ENCODE measurements at regions not wholly inside any gene's neighbourhood (a gene's known extent, or its start where the extent isn't known, plus 50 kb on each side); places are given as distances from the start of the nearest gene placed in this dataset.

DNA sequence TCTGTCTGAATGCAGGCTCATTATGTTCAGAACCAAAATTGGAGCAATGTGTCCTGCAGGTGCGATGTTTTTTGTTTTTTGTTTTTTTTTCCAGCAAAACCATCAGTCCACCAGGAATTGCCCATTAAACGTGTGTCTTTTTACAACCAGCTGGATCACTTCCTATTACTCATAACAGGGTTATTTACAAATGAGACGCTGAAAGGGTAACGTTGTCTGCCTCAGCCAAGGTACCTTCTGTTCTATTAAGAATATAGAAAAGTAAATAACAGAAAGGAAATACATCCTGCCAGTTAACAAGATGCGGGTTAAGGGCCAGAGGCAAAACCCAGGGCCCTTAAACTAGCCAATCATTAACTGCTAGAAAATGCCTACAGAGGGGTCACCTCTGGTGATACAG, 590.4 kb downstream of the TBC1D4 start:
- no peak for DNase-seq (ENCODE audit: low spot score)

DNA sequence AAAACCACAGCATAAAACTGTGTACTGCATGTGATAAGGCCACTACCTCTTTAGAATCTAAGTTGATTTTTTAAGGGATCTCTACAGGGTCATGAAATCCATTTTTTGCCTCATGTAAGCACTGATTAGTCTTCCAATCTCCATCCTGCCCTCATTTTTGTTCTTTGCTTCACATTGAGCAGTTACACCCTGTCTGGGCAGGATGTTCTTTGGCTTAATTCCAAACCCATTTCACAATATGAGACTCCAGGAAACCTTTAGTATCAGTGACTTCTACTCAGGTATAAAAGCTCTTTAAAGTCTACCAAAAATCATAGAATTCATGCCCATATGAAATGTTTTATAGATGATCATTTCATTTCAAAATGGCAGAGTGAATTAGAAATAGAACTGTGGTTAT, 592.6 kb downstream of the TBC1D4 start:
- no peak for DNase-seq (ENCODE audit: low spot score)

DNA sequence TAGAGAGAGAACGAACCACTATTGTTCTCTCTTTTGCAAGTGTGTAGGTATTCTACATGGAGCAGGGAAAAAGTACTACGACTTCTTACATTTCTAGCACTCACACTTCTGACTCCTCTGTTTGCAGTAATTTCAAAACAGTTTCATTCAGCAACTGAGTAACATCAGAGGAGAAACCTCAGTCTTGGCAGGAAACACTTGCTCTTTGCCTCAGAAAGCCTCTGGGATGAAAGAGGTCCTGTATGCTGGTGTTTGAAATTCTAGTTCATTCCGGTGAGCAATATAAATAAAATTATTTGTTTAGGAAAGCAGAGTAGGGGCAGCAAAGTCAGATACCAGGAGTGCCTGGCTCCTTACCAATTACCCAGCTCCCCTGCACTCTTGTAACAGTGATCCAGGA, 595.5 kb downstream of the TBC1D4 start:
- no peak for DNase-seq (ENCODE audit: low spot score)

DNA sequence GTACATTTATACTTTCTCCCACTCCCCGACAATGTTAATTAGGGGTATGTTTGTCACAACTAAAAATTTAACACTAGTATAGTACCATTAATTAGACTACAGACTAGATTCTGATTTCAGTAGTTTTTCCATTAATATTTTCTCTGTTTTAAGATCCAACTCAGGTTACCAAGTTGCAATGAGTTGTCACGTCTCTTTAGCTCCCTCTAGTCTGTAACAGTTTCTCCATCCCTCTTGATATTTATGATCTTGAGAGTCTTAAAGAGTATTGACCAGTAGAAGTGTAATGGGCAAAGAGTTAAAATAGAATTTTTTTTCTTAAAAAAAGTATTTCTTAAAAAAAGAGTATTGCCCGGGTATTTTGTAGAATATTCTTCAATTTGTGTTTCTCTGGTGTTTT, 598.1 kb downstream of the TBC1D4 start:
- DNase-seq (ENCODE audit: low spot score): no peak

DNA sequence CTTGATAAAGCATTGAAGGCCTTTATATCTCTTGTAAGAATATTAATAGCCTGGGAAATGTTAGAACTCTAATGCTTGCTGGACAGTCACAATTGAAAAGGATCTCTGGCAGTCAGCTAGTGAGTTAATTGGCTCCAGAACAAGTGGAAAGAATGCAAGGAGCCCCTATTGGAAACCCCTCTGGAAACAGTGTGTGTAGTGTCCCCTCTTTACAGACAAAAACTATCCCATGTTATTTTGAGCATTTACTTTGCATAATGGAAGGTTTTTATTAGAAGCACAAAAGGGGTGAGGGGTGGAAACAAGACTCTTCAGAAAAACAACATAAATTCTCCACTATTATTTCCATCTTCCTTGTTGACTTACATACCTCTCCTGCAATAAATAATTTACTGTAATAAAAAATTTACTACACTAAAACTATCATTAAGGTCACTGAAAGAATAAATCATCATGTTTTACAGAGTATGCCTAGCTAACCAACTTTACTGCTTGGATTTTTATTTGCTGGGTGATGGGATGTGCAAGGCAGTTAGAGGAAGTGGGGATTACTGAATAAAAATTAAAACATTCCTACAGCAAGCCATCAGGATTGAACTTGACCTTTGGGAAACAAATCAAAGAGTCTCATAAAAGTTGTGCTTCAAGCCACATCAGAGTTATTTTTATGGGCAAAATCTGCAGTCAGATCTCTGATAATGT, 610.4 kb downstream of the TBC1D4 start:
- no peak for DNase-seq (ENCODE audit: low spot score)

DNA sequence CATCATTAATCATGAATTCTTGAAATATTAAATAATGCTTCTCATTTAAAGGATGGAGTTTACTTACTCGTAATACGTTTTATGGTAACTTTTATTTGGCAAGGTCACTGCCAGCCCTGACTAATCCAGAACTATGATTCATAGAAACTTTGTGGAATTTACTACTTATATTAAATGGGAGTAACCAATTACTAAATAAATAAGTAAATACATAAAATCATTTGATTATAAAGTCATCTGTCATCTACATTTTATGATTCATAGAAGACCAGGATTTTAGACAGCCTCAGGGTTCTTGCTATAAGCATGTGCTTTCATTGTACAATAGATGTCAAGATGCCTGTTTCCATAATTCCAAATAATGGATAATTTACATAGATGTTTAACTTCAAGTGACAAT, 611.1 kb downstream of the TBC1D4 start:
- no peak for DNase-seq (ENCODE audit: low spot score)

DNA sequence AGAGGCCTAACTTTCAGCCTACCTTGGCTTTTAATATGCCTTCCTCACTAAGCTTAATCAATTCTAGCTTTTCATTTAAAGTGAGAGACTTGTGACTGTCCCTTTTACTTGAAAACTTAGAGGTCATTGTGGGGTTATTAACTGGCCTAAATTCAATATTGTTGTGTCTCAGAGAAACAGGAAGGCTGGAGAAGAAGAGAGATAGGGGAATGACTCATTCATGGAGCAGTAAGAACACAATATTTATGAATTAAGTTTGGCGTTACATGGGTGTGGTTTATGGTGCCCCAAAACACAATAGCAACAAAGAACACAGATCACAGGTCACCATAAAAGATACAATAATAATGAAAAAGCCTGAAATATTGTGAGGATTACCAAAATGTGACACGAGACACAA, 612.1 kb downstream of the TBC1D4 start:
- no peak for DNase-seq (ENCODE audit: low spot score)

DNA sequence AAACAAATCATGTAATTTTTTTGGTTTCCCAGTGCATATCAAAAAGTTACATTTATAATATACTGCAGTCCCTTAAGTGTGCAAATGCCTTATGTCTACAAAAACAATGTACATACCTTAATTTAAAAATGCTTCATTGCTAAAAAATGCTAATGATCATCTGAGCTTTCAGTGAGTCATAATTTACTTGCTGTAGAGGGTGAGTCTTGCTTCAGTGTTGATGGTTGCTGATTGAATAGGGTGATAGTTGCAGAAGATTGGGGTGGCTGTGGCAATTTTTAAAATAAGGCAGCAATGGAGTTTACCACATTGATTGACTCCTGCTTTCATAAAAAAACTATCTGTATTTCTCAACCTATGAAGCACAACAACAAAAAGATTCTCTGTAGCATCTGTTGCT, 613.9 kb downstream of the TBC1D4 start:
- DNase-seq (ENCODE audit: low spot score): no peak

DNA sequence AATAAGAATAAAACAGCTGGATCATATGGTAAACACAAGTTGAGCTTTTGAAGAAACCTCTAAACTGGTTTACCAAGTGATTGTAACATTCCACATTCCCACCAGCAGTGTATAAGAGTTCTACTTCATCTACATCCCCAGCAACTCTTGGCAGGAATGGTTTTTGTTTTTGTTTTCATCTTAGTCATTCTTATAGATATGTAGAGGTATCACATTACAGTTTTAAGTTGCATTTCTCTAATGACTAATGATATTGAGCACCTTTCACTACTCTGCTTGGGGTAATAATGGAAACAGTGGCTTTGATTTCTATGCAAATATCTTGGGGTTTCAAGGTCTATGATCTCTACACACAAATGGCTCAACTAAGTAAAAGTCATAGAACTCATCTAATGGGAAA, 614.5 kb downstream of the TBC1D4 start:
- no peak for DNase-seq (ENCODE audit: low spot score)

DNA sequence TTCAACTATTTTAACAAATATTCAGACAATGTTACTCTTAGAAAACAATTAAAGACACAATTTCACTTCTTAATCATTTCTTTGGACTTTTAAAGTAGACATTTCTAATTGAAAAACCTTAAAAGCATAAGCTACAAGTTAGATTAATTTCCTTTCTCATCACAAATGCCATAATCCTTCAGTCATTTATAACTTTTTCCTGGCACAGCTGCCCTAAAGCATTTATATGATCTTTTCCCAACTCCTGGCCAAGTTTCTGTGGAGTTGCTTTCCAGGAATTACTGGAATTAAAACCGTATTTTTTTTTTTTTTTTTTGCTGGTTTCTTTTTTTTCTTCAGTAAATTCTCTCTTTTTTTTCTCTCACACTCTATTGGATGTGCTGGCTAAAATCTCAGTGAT, 615.9 kb downstream of the TBC1D4 start:
- no peak for DNase-seq (ENCODE audit: low spot score)

DNA sequence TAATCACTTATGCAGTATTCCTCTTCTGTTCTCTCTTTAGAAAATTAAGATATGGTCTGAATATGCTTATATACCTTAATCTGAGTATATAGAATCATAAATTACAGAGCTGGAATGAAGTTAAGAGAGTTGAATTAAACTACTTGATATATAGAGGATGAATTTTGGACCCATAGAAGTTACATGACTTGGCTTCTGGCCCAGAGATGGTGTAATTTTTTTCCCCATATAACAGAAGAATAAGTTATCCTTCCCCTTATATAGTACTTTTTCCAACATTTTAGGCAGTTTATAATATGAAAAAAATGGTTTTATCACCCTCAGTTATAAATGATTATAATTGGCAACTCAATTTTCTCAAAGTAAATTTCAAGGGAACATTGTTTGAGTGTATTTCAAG, 616.3 kb downstream of the TBC1D4 start:
- no peak for DNase-seq (ENCODE audit: low spot score)

DNA sequence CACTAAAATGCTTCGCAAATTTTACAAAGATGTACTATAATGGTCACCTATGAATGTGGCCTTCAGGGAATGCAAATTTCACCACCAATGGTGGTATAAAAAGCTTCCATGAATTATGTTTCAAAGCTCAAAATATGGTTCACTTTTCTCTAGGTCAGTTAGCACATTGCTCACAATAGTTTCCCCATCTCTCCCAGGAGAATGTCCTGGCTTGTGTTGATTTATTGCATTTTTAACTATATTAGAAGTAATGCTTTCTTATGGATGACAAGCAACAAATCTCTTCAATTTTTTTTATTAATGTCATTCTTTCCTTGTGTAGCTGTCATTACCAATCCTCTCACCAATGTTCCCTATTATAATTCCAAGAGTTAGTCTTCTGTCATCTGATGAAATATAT, 621.2 kb downstream of the TBC1D4 start:
- DNase-seq (ENCODE audit: low spot score): no peak

DNA sequence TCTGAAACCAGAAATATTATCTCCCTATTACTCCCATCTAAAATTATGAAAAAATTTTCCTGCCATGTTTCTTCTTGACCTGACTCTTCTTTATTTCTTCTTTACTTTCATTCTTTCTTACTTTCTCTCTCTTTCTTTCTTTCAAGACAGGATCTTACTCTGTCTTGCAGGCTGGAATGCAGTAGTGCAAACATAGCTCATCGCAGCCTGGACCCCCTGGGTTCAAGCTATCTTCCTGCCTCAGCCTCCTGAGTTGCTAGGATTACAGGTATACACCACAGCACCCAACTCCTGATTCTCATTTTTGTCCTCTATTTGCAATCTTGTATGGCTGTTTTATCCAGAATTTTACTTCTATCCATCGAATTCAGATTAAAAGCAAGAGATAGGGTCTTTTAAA, 631.1 kb downstream of the TBC1D4 start:
- no peak for DNase-seq (ENCODE audit: low spot score)

DNA sequence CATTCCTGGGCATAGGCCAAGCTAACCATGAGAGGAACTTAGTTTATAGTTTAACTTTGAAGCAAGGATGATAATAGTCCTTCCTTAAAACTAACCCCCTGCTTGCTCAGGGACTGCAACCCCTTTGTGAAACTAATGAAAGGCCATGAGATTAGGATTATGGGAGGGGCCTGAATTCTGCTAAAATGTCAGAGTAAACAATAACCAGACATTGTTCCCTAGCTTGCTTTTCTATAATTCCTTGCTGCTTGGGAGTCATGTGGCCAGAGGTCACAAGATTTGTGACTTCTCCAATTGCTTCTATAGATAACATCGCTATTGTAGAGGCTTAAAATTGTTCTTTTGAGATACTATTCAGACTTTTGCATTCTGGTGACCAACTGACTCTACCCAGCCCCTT, 634.0 kb downstream of the TBC1D4 start:
- no peak for DNase-seq (ENCODE audit: low spot score)

DNA sequence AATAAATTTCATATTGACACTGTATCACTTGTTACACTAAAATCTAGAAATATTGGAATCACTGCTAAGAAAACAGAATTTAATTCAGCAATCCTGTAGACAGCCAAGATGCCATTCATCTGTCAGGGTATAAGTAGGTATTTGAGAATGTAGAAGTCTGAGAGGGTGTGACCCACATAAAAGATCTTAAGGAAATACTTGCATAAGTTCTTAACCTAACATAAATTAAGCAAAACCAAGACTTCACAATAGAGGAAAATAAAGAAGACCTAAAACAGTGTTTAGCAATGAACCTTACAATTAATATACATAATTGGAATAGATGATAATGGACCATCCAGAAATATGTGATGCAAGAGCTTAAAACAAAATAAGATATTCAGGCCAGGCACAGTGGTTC, 636.2 kb downstream of the TBC1D4 start:
- no peak for DNase-seq (ENCODE audit: low spot score)

DNA sequence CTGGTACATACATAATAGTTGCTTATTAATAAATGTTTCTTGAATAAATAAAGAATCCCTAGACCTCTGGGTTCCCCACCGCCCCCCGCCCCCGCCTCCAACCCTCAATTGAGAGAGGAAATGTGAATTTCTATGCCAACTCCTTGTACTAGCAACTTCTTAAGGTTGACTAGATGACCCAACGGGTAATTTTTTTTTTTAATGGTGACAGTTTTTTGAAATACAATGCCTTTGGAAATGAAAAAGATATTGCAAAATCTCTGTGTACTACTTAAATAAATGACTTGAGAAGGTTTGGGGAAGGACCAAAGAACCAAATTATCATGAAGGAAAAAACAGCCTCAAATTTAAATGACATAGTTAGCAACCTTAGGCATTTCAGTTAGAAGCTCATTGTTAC, 640.3 kb downstream of the TBC1D4 start:
- no peak for DNase-seq (ENCODE audit: low spot score)

DNA sequence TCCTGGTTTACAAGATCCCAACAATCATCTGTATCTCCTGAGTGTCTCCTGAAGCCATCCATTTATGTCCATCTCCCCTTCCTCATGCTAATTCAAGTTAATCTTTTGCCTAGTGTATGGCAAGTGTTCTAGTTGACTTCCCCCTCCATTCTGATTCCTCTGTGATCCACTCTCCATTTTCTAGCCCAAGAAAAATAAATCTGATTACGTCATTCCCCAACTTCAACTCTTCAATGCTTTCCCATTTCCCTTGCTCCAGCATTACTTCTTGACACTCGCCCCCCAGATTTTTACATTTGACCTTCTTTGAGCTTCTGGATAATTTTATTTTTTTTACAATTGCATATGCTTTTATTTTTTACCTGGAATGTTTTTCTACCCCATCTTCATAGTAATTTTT, 640.8 kb downstream of the TBC1D4 start:
- no peak for DNase-seq (ENCODE audit: low spot score)

DNA sequence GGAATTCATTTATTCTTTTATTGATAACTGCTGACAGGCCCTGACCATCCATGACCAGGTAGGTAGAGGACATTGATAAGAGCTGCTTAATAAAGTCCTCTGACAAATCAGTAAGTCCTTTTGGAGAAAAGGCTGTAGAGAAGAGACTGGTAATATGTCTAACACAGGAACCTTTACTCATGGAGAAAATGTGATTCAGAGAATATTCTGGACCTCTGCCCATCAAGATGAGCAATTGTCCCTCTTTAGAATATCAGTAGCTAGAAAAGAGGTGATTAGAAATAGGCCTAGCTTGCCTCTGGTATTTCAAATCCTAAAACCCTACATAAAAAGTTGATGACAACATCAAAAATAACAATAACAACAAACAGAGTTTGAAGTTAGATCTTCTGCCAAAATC, 642.3 kb downstream of the TBC1D4 start:
- DNase-seq (ENCODE audit: low spot score): no peak

DNA sequence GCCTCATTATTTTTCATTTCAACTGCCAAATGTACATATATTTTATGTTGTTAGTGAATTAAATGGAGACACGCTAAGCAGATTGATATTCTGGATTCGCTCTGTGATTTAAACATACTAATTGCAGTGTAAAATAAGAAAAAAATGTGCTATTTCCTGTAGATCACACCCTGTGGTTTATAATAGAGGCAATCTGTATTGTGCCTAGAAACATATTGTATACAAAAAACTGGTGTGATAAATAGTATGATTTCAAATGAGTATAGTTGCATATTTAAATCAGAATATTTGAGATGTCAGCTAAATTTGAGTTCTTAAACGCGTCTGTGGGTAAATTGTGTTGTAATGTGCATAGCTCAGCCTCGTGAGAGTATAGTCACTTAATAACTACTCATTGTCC, 643.9 kb downstream of the TBC1D4 start:
- no peak for DNase-seq (ENCODE audit: low spot score)

DNA sequence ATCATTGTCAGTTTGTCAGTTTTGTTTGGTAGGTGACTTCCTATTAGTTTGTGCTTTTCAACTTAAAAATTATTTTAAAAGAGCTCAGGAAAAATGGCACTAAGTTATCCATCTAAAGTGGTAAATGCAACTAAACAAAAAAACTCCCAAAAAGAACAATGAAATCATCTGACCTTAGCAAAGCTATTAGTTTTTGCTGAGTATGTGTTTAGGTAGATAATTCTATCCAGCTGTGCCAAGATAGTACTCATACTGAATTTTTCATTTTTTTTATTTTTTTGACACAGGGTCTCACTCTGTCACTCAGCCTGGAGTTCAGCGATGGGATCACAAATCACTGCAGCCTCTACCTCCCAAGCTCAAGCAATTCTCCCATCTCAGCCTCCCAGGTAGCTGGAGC, 645.3 kb downstream of the TBC1D4 start:
- DNase-seq (ENCODE audit: low spot score): no peak

DNA sequence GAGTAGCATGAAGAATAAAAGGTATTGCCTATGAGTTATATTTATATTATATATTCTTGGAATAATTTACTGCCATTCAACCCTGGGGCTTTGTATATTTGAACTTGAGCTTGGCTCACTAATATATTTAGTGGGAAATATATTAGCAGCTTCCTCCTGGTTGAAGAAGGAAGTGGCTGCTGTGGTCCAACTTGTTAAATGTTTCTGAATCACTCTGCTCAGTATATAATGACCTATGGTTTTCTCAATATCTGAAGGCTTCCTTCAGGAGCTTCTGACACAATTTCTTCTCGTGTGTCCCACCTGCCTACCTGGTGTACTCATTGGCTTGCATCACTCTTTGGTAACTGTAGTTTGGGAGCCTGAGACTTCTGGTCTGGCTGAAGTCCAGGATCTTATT, 646.4 kb downstream of the TBC1D4 start:
- no peak for DNase-seq (ENCODE audit: low spot score)

DNA sequence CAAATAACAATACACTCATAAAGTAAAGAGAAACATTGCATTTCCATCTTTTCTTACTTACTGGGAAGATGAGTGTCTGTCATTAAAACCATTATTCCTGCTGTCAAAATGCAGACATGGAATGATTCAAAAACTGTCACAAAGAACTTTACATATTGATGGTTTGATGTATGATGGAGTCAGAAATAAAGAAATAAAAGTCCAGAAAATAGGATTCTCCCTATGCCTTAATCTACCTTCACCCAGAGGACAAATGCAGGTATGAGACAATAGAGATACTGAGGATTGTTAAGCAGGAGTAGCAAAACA, 656.1 kb downstream of the TBC1D4 start:
- no peak for DNase-seq (ENCODE audit: low spot score)

DNA sequence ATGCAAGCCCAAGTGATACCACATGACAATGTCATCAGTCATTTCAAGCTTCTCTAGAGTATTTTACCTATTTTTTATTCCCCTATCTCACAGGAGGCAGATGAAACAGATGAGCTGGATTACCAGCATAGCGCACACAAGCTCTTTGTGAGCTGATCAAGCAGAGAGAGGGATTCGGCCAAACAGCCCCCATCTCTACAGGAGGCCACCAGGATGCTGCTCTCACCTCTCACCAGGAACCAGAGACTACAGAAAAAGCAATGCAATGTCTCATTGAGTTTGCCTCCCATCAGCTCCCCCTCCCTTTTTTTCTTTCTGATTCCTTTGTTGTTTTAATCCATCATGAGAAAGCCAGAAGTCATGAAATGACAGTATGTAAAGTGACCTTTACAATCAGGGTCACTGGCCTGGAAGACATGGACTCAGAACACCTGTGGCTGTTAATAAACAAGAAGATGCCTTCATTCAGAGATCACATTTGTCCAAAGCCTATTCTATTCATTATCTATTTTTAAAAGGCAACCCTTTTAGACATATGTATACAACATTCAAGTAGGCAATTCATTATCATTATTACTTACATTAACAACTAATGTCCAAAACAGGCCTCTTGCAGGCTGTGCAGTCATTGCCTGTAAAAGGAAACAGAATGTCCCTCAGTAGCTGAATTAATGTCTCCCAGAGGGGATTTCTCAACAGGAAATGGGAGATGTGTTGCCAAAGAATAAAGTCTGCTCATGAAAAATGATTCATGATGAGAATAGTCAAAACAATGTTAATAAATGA, 656.6 kb downstream of the TBC1D4 start:
- DNase-seq (ENCODE audit: low spot score): no peak
